C4-2B (cell line): ENCODE measurements at regions not wholly inside any gene's neighbourhood (a gene's known extent, or its start where the extent isn't known, plus 50 kb on each side); places are given as distances from the start of the nearest gene placed in this dataset.

Experiments
- H3K27ac ChIP-seq: fragments of 450-650 bp; 2 replicates; pipeline ENCODE4 v1.5.1; 2017
- CTCF ChIP-seq: fragments of 450-650 bp; conservative IDR thresholded peaks from 2 replicates; pipeline ENCODE4 v1.5.1; 2017; ENCODE audit warnings: mild to moderate bottlenecking
- ZFX ChIP-seq: fragments of 450-650 bp; IDR thresholded peaks from 2 replicates; pipeline ENCODE4 v1.6.1; 2017

GRCh38 chr2:51553476-51553875 lies 521.5 kb upstream of the NRXN1 start:
- TF ChIP-seq ZFX (no peak), CTCF (no peak)
- H3K27ac ChIP-seq = no peak overlapping the region

- H3K27ac ChIP-seq = no peak overlapping the region
- TF ChIP-seq CTCF (no peak), ZFX (no peak)
These were observed 503.8 kb upstream of the NRXN1 start for GRCh38 chr2:51535763-51536162.

- no peak overlapping the region for H3K27ac ChIP-seq
- no peak for TF ChIP-seq ZFX
- TF ChIP-seq CTCF = no peak
These were observed 502.2 kb upstream of the NRXN1 start for GRCh38 chr2:51534166-51534565.

- TF ChIP-seq CTCF (no peak), ZFX (no peak)
- H3K27ac ChIP-seq = no peak overlapping the region
These were observed 496.2 kb upstream of the NRXN1 start for GRCh38 chr2:51528156-51528555.

GRCh38 chr2:51526766-51527165 lies 494.8 kb upstream of the NRXN1 start:
- H3K27ac ChIP-seq = no peak overlapping the region
- TF ChIP-seq ZFX (no peak), CTCF (no peak)

GRCh38 chr2:51516667-51517066 lies 484.7 kb upstream of the NRXN1 start:
- no peak for TF ChIP-seq CTCF
- H3K27ac ChIP-seq = no peak overlapping the region

- no peak for TF ChIP-seq CTCF
- H3K27ac ChIP-seq = no peak overlapping the region
These were observed 479.1 kb upstream of the NRXN1 start for GRCh38 chr2:51511002-51511401.
